ENCODE measurements at regions not wholly inside any gene's neighbourhood (a gene's known extent, or its start where the extent isn't known, plus 50 kb on each side); places are given as distances from the start of the nearest gene placed in this dataset.

DNA sequence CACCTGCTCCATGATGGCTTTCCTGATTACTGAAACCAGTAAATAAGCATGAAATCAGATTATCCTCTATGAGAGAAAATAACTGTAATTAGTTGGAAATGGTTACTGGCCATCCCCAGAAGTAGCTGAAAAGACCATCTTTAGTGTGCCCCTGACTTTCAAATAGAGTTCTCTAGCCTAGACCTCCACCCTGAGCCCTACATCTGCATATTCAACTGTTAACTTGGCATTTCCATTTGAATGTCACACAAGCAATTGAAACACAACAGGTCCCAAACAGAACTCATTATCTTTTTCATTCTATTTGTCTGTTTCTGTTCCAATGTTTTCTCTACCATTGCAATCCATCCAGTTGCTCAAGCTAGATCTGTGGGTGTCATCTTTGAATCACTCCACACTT, 952.3 kb downstream of the RPA4 start:
- TF ChIP-seq POLR2A (IDR thresholded peaks at IDR 0.05) (no peak), EP300 (IDR thresholded peaks at IDR 0.05) (no peak)
- TF ChIP-seq, protein P1, sequence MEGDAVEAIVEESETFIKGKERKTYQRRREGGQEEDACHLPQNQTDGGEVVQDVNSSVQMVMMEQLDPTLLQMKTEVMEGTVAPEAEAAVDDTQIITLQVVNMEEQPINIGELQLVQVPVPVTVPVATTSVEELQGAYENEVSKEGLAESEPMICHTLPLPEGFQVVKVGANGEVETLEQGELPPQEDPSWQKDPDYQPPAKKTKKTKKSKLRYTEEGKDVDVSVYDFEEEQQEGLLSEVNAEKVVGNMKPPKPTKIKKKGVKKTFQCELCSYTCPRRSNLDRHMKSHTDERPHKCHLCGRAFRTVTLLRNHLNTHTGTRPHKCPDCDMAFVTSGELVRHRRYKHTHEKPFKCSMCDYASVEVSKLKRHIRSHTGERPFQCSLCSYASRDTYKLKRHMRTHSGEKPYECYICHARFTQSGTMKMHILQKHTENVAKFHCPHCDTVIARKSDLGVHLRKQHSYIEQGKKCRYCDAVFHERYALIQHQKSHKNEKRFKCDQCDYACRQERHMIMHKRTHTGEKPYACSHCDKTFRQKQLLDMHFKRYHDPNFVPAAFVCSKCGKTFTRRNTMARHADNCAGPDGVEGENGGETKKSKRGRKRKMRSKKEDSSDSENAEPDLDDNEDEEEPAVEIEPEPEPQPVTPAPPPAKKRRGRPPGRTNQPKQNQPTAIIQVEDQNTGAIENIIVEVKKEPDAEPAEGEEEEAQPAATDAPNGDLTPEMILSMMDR (IDR thresholded peaks at IDR 0.05), result no peak
